AG09309 (cell line): ENCODE measurements at regions not wholly inside any gene's neighbourhood (a gene's known extent, or its start where the extent isn't known, plus 50 kb on each side); places are given as distances from the start of the nearest gene placed in this dataset.
"Not testable (repeated sequence)": the region's sequence is repeated elsewhere in the genome, so short reads cannot be mapped to it uniquely, and the experiment has no call there.

Experiments used
- DNase-seq: peaks from one replicate; pipeline ENCODE4 v3.0.0-alpha.2; 2010; ENCODE audit warnings: low read depth
- H3K4me3 ChIP-seq: 2 replicates; pipeline ENCODE4 v1.5.1; 2011; ENCODE audit warnings: mild to moderate bottlenecking, low read depth, low read length, moderate library complexity; ENCODE audit not compliant: control insufficient read depth
- CTCF ChIP-seq: IDR thresholded peaks from 2 replicates; pipeline ENCODE4 v1.5.1; 2011; ENCODE audit warnings: mild to moderate bottlenecking, low read depth, low read length, inconsistent platforms; ENCODE audit not compliant: insufficient read depth, control insufficient read depth; ENCODE audit errors: missing control alignments

GRCh38 chr15:77832874-77833273 is 200.2 kb upstream of the LINGO1 start:
- no peak for DNase-seq
- no peak for TF ChIP-seq CTCF
- no peak overlapping the region for H3K4me3 ChIP-seq

- no peak overlapping the region for H3K4me3 ChIP-seq
- DNase-seq: no peak
- TF ChIP-seq CTCF: no peak
Measured at GRCh38 chr15:77831986-77832385, 199.3 kb upstream of the LINGO1 start.

DNA sequence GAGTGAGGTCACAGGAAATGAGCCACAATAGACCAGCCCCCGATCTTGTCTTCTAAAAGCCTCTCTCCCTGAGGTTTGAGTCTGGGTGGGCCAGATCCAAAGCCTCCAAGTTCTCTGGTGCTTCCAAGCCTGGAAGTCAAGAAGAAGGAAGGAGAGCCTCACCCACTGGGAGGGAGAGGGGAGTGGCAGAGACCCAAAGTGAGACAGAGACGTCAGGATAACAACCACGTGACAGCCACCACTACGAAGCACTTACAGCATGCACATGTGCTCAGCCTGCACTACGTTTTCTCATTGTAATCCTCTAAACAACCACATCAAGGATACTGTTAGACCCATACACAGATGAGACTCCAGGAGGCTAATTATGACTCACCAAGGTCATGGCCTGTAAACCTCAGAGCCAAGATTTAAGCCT is 197.3 kb upstream of the LINGO1 start:
- no peak overlapping the region for H3K4me3 ChIP-seq
- DNase-seq: no peak
- no peak for TF ChIP-seq CTCF

DNA sequence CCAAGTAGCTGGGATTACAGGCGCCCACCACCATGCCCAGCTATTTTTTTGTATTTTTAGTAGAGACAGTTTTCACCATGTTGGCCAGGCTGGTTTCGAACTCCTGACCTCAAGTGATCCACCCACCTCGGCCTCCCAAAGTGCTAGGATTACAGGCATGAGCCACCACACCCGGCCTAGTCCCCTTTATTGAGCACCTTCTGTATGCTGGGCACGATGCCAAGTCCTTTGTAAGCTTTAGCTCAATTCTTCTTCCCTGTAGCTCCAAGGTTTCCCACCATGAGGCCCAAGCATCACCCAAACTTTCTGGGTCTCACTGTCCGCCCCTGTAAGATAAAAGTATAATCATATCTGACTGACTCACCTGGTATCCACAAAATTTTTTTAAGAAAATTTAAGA is 196.6 kb upstream of the LINGO1 start:
- not testable (repeated sequence) for H3K4me3 ChIP-seq, DNase-seq

- no peak for DNase-seq
- TF ChIP-seq CTCF: no peak
- no peak overlapping the region for H3K4me3 ChIP-seq
Measured at GRCh38 chr15:77827860-77828259, 195.1 kb upstream of the LINGO1 start.

DNA sequence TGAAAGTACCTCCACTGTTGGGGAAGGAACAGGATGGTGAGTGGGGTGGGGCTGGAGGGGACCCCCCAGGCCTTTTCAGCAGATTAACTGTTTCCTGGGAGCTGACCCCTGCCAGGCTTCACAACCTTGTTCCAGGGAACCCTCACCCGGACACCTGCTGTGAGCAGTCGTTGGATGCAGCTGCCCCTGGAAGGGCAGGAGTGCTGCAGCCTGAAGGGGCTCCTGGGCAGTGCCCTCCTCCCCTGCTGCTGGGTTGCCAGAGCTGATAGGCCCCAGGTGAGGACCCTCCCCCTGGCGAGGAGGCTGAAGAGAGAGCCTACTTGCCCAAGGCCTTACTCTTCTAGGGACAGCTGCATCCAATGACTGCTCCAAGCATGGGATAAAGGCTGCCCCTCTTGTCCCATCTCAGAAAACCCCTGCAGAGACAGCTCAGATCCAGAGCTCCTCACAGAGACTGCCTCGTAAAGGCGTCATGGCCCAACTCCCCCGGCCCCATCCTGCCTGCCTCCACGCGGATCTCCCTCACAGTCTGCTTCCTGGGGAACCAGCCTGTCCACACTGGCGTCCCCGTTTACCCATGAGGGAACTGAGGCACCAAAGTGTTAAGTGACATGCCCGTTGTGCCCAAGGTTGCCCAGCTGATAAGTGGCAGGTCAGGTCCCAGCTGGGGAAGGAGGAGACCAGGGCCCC is 193.4 kb upstream of the LINGO1 start:
- DNase-seq: no peak
- no peak overlapping the region for H3K4me3 ChIP-seq
- no peak for TF ChIP-seq CTCF

GRCh38 chr15:77825546-77825945 is 192.8 kb upstream of the LINGO1 start:
- TF ChIP-seq CTCF: no peak
- H3K4me3 ChIP-seq: no peak overlapping the region
- no peak for DNase-seq
